SHP77 (cell line): ENCODE measurements at regions not wholly inside any gene's neighbourhood (a gene's known extent, or its start where the extent isn't known, plus 50 kb on each side); places are given as distances from the start of the nearest gene placed in this dataset.
A peak's percentile ranks its signal among the peaks of the same experiment; 100 is the strongest.

ENCODE experiments used
- DNase-seq, 2 experiments: peaks; one replicate each; lab custom pipeline; 2025; lab: John Stamatoyannopoulos, UW

GRCh38 chr11:115848080-115848479, 343.9 kb upstream of the CADM1 start:
- no peak for DNase-seq

- no peak for DNase-seq
Measured at GRCh38 chr11:115845872-115846271, 341.7 kb upstream of the CADM1 start.

GRCh38 chr11:115843685-115844084, 339.5 kb upstream of the CADM1 start:
- no peak for DNase-seq

- DNase-seq: no peak
Measured at GRCh38 chr11:115843111-115843510, 338.9 kb upstream of the CADM1 start.

GRCh38 chr11:115820026-115820425, 315.8 kb upstream of the CADM1 start:
- DNase-seq: no peak

- DNase-seq: no peak
Measured at GRCh38 chr11:115819014-115819413, 314.8 kb upstream of the CADM1 start.

- no peak for DNase-seq
Measured at GRCh38 chr11:115817844-115818468, 313.7 kb upstream of the CADM1 start.

GRCh38 chr11:115808351-115808940, 304.2 kb upstream of the CADM1 start:
- DNase-seq: no peak

GRCh38 chr11:115806056-115806455, 301.8 kb upstream of the CADM1 start:
- DNase-seq: no peak

GRCh38 chr11:115803073-115803740, 299.0 kb upstream of the CADM1 start:
- no peak for DNase-seq

GRCh38 chr11:115802641-115803040, 298.4 kb upstream of the CADM1 start:
- no peak for DNase-seq

GRCh38 chr11:115792903-115793302, 288.7 kb upstream of the CADM1 start:
- no peak for DNase-seq

- DNase-seq: no peak
Measured at GRCh38 chr11:115787302-115787701, 283.1 kb upstream of the CADM1 start.

- peak in 1 of 2 experiments; percentile 24 for DNase-seq
Measured at GRCh38 chr11:115784796-115785521, 280.7 kb upstream of the CADM1 start.

GRCh38 chr11:115780646-115781362, 276.6 kb upstream of the CADM1 start:
- no peak for DNase-seq

GRCh38 chr11:115778928-115779650, 274.9 kb upstream of the CADM1 start:
- no peak for DNase-seq

- DNase-seq: no peak
Measured at GRCh38 chr11:115776916-115777315, 272.7 kb upstream of the CADM1 start.

GRCh38 chr11:115775846-115776245, 271.6 kb upstream of the CADM1 start:
- DNase-seq: no peak

- no peak for DNase-seq
Measured at GRCh38 chr11:115774756-115775155, 270.5 kb upstream of the CADM1 start.

- no peak for DNase-seq
Measured at GRCh38 chr11:115769891-115770290, 265.7 kb upstream of the CADM1 start.

- DNase-seq: no peak
Measured at GRCh38 chr11:115767883-115768282, 263.7 kb upstream of the CADM1 start.
